Nephron progenitor cell (in vitro differentiated cells): ENCODE measurements at regions not wholly inside any gene's neighbourhood (a gene's known extent, or its start where the extent isn't known, plus 50 kb on each side); places are given as distances from the start of the nearest gene placed in this dataset.
"Not testable (repeated sequence)": the region's sequence is repeated elsewhere in the genome, so short reads cannot be mapped to it uniquely, and the experiment has no call there.

Experiments
- DNase-seq: peaks from one replicate; pipeline ENCODE4 v3.0.0; 2021
- H3K27ac Mint-ChIP-seq: 2 replicates; pipeline ENCODE4 v1.8.0; 2021; ENCODE audit warnings: mild to moderate bottlenecking, moderate library complexity, mixed read lengths
- H3K27me3 Mint-ChIP-seq: 2 replicates; pipeline ENCODE4 v1.8.0; 2021; ENCODE audit warnings: mild to moderate bottlenecking, low read depth, mixed read lengths; ENCODE audit not compliant: poor library complexity
- H3K36me3 Mint-ChIP-seq: 2 replicates; pipeline ENCODE4 v1.8.0; 2021; ENCODE audit warnings: low read depth, mixed read lengths
- H3K4me1 Mint-ChIP-seq: 2 replicates; pipeline ENCODE4 v1.8.0; 2021; ENCODE audit warnings: mixed read lengths
- H3K4me3 Mint-ChIP-seq: 2 replicates; pipeline ENCODE4 v1.8.0; 2021; ENCODE audit warnings: mild to moderate bottlenecking, moderate library complexity, mixed read lengths
- H3K9me3 Mint-ChIP-seq: 2 replicates; pipeline ENCODE4 v1.8.0; 2021; ENCODE audit warnings: mild to moderate bottlenecking, moderate library complexity, mixed read lengths
- TF ChIP-seq, protein P1 (sequence below): fragments of 200-600 bp; sonication (generic); IDR thresholded peaks from 2 replicates; pipeline ENCODE4 v1.5.0; 2021; ENCODE audit warnings: antibody characterized with exemption

DNA sequence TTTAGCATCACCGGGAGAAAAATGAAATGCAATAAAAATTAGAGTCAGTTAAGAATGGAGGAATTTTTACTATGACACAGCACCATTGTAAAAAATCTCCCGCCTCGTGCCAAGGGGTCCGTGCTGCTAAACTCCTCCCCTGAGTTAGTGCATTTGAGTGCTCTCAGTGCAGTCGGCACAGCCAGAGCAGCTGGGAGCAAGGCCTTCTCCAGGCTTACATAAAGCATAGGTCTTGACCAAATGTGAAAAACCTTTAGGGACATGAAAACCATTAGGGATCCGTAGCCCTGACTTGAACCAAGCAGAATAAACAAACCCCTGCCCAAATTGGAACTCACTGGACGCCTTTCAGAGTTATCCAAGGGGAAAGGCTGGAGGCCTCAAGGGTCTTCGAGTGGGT, 152.6 kb downstream of the PLCE1 start:
- H3K4me1 Mint-ChIP-seq, result no peaks in the 10 kb centered on the region
- no peak for DNase-seq
- H3K27me3 Mint-ChIP-seq, result peaks cover 4% of the 10 kb centered on the region
- no peaks in the 10 kb centered on the region for H3K9me3 Mint-ChIP-seq
- H3K36me3 Mint-ChIP-seq, result no peaks in the 10 kb centered on the region
- H3K27ac Mint-ChIP-seq, result no peak overlapping the region
- H3K4me3 Mint-ChIP-seq, result no peak overlapping the region
- TF ChIP-seq, protein P1, sequence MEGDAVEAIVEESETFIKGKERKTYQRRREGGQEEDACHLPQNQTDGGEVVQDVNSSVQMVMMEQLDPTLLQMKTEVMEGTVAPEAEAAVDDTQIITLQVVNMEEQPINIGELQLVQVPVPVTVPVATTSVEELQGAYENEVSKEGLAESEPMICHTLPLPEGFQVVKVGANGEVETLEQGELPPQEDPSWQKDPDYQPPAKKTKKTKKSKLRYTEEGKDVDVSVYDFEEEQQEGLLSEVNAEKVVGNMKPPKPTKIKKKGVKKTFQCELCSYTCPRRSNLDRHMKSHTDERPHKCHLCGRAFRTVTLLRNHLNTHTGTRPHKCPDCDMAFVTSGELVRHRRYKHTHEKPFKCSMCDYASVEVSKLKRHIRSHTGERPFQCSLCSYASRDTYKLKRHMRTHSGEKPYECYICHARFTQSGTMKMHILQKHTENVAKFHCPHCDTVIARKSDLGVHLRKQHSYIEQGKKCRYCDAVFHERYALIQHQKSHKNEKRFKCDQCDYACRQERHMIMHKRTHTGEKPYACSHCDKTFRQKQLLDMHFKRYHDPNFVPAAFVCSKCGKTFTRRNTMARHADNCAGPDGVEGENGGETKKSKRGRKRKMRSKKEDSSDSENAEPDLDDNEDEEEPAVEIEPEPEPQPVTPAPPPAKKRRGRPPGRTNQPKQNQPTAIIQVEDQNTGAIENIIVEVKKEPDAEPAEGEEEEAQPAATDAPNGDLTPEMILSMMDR, result no peak

DNA sequence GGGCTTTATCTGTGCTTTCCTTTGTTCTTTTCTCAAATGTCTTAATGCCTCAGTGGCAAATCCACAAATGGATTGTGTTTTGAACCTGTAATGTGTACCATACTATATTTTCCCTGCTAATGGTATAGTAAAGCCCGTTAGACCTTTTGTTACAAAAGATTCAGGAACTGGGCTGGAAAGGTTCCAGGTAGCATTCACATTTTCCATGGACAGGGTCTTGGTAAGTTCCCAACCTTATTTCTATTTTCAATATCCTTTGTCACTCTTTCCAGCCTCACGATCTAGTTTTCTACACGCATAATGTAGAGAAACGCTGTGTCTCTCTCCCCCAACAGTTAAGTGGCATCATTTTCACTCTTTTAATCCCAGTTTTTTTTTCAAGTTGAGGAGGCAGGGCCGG, 153.0 kb downstream of the PLCE1 start:
- no peak overlapping the region for H3K4me3 Mint-ChIP-seq

DNA sequence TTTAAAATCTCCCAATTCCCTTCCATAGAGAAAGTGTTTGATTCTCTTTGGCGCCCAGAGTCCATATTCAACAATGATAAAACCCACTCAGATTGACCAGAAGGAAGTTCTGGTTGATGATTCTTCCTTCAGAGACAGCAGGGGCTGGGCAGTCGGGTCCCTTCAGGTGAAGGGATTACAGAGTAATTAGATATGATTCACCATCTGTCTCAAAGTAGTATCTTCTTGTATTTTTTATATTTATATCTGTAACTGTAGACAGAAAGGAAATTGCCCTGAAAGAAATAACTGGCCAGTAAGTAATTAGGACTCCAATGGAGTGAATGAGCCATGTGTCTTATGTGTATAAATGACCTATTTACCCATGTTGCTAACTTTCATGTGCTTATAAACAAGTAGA, 156.0 kb downstream of the PLCE1 start:
- H3K27me3 Mint-ChIP-seq, result peaks cover 4% of the 10 kb centered on the region
- H3K27ac Mint-ChIP-seq, result no peak overlapping the region
- H3K4me1 Mint-ChIP-seq, result no peaks in the 10 kb centered on the region
- DNase-seq, result no peak
- no peaks in the 10 kb centered on the region for H3K9me3 Mint-ChIP-seq
- H3K36me3 Mint-ChIP-seq, result no peaks in the 10 kb centered on the region
- H3K4me3 Mint-ChIP-seq, result no peak overlapping the region
- TF ChIP-seq, protein P1, result no peak

More for the DNA sequence above, 153.0 kb downstream of the PLCE1 start:
- TF ChIP-seq, protein P1, result no peak
- no peak for DNase-seq
- Mint-ChIP-seq H3K9me3 (no peaks in the 10 kb centered on the region), H3K27ac (no peak overlapping the region), H3K27me3 (peaks cover 4% of the 10 kb centered on the region), H3K36me3 (no peaks in the 10 kb centered on the region), H3K4me1 (no peaks in the 10 kb centered on the region)

DNA sequence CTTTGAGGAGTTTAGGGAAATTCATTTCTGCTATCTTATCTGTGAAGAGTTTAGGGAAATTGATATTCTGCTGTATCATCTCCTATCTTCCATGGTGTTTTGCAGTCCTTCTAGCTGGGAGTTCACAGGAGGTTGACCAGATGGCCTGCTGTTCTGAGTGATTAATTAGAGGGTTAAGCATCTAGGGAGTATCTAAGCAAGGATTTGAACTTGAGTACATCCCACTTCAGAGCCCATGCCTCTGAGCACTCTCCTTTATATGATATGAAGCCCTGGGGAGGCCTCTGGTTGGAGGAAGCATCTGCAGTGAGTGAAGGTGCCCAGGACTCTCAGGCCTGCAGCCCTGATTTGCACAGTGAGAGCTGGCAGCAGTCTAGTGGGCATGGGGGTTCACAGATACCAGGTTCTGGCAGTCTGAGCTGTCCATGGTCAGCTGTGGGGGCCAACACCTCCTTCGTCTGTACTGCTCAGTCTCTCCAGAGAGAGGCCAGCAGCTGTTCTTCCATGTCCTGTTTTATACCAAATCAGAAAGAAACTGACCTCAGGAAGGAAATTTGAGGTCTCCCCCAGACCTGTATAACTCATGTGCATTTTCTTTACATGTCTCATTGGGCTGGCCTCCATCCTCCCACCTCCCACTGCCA, 156.9 kb downstream of the PLCE1 start:
- no peak for DNase-seq
- no peak overlapping the region for H3K4me3 Mint-ChIP-seq
- H3K27ac Mint-ChIP-seq, result no peak overlapping the region
- TF ChIP-seq, protein P1, result no peak
- H3K27me3 Mint-ChIP-seq, result peaks cover 4% of the 10 kb centered on the region
- no peaks in the 10 kb centered on the region for H3K4me1 Mint-ChIP-seq
- no peaks in the 10 kb centered on the region for H3K36me3 Mint-ChIP-seq
- no peaks in the 10 kb centered on the region for H3K9me3 Mint-ChIP-seq

DNA sequence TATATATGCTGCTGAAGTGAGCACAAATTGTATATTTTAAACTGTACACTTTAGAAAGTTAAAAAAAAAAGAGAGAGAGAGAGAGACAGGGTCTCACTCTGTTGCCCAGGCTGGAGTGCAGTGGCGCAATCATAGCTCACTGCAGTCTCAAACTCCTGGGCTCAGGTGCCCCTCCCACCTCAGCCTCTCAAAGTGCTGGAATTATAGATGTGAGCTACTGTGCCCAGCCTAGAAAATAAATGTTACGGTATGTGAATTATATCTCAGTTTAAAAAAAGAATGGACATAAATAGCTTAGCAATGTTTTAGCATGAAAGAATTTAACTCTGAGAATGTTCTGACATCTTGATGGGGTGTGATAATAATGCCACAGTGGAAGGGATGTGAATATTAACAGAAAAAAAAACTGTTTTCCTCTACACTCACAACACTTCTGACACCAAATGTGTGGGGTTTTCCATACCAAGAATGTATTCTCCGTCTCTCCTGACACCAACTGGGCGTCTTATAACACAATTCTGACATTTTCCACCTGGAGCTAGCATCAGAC, 162.1 kb downstream of the PLCE1 start:
- Mint-ChIP-seq H3K4me1 (no peaks in the 10 kb centered on the region), H3K27me3 (peaks cover 4% of the 10 kb centered on the region), H3K27ac (no peak overlapping the region), H3K9me3 (peaks cover 3% of the 10 kb centered on the region), H3K4me3 (no peak overlapping the region), H3K36me3 (no peaks in the 10 kb centered on the region)
- no peak for DNase-seq
- TF ChIP-seq, protein P1, result no peak

DNA sequence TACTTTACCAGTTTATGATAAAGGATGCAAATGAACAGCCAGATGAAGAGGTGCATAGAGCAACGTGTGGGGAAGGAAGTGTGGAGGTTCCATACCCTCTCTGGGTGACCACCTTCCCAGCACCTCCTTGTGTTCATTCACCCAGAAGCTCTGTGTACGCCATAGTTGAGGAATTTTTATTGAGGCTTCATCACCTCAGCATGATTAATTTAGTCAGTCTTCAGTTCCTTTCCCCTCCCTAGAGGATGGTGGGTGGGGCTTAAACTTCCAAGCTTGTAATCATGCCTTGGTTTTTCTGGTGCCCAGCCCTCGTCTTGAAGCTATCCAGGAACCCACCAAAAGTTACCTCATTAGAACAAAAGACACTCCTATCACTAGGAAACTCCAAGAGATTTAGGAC, 162.7 kb downstream of the PLCE1 start:
- H3K36me3 Mint-ChIP-seq, result no peaks in the 10 kb centered on the region
- H3K4me3 Mint-ChIP-seq, result no peak overlapping the region
- TF ChIP-seq, protein P1, result no peak
- no peaks in the 10 kb centered on the region for H3K4me1 Mint-ChIP-seq
- H3K9me3 Mint-ChIP-seq, result peaks cover 10% of the 10 kb centered on the region
- H3K27me3 Mint-ChIP-seq, result peaks cover 4% of the 10 kb centered on the region
- no peak overlapping the region for H3K27ac Mint-ChIP-seq
- no peak for DNase-seq

DNA sequence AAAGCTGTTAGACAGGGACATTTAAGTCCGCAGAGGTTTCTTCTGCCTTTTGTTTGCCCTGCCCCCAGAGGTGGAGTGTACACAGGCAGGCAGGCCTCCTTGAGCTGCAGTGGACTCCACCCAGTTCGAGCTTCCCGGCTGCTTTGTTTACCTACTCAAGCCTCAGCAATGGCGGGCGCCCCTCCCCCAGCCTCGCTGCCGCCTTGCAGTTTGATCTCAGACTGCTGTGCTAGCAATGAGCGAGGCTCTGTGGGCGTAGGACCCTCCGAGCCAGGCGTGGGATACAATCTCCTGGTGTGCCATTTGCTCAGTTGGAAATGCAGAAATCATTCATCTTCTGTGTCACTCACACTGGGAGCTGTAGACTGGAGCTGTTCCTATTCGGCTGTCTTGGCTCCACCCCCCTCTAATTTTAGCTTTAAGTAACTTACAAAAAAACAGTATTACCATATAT, 171.5 kb downstream of the PLCE1 start:
- H3K27ac Mint-ChIP-seq, result not testable (repeated sequence)

More for the DNA sequence above, 171.5 kb downstream of the PLCE1 start:
- peaks cover 35% of the 10 kb centered on the region for H3K9me3 Mint-ChIP-seq
- not testable (repeated sequence) for H3K27me3 Mint-ChIP-seq, DNase-seq, H3K36me3 Mint-ChIP-seq, H3K4me3 Mint-ChIP-seq, H3K4me1 Mint-ChIP-seq
